ENCODE measurements at regions not wholly inside any gene's neighbourhood (a gene's known extent, or its start where the extent isn't known, plus 50 kb on each side); places are given as distances from the start of the nearest gene placed in this dataset.
A peak's percentile ranks its signal among the peaks of the same experiment; 100 is the strongest.
"Not testable (repeated sequence)": the region's sequence is repeated elsewhere in the genome, so short reads cannot be mapped to it uniquely, and the experiment has no call there.

GRCh38 chr1:223029985-223030769 is 112.9 kb downstream of the TLR5 start:
- no peak for DNase-seq

- DNase-seq: no peak
Observed at GRCh38 chr1:223030871-223031400, 112.1 kb downstream of the TLR5 start.

- peak; percentile 88 for DNase-seq
Observed at GRCh38 chr1:223031733-223032601, 111.1 kb downstream of the TLR5 start.

- DNase-seq: no peak
Observed at GRCh38 chr1:223033658-223034057, 109.4 kb downstream of the TLR5 start.

- no peak for DNase-seq
Observed at GRCh38 chr1:223034270-223034798, 108.7 kb downstream of the TLR5 start.

- no peak for DNase-seq
Observed at GRCh38 chr1:223035724-223036478, 107.1 kb downstream of the TLR5 start.

- DNase-seq: no peak
Observed at GRCh38 chr1:223036479-223036845, 106.6 kb downstream of the TLR5 start.

GRCh38 chr1:223037845-223038244 is 105.2 kb downstream of the TLR5 start:
- no peak for DNase-seq

- DNase-seq: peak; percentile 54
Observed at GRCh38 chr1:223038288-223039006, 104.6 kb downstream of the TLR5 start.

GRCh38 chr1:223039990-223040389 is 103.1 kb downstream of the TLR5 start:
- DNase-seq: no peak

GRCh38 chr1:223041481-223041880 is 101.6 kb downstream of the TLR5 start:
- no peak for DNase-seq

GRCh38 chr1:223045164-223045957 is 97.7 kb downstream of the TLR5 start:
- DNase-seq: no peak

- DNase-seq: no peak
Observed at GRCh38 chr1:223046011-223046410, 97.0 kb downstream of the TLR5 start.

GRCh38 chr1:223046463-223046862 is 96.6 kb downstream of the TLR5 start:
- not testable (repeated sequence) for DNase-seq

- no peak for DNase-seq
Observed at GRCh38 chr1:223048026-223048425, 95.0 kb downstream of the TLR5 start.

GRCh38 chr1:223052462-223052861 is 90.6 kb downstream of the TLR5 start:
- peak; percentile 64 for DNase-seq

- DNase-seq: no peak
Observed at GRCh38 chr1:223052931-223053330, 90.1 kb downstream of the TLR5 start.

GRCh38 chr1:223056802-223057201 is 86.2 kb downstream of the TLR5 start:
- no peak for DNase-seq

GRCh38 chr1:223057569-223058093 is 85.4 kb downstream of the TLR5 start:
- no peak for DNase-seq

Measured in left hindlimb (tissue), 1 donor.